Stimulated activated effector memory CD8-positive, alpha-beta T cell treated with anti-CD3 and anti-CD28 coated beads, Interleukin-12 subunit alpha, Interleukin-12 subunit beta, amount 100 ng/mL, for 72 hours (primary cell): ENCODE measurements at regions not wholly inside any gene's neighbourhood (a gene's known extent, or its start where the extent isn't known, plus 50 kb on each side); places are given as distances from the start of the nearest gene placed in this dataset.

Source experiments
- ATAC-seq: fragments of 150-1000 bp; cut with Tn5 transposase; 2 replicates; pipeline ENCODE4 v1.10.0; 2021
- DNase-seq, 2 donors: peaks; one replicate each; pipeline ENCODE4 v3.0.0; 2021 to 2022; ENCODE audit warnings: low spot score in 2 of 2
- H3K27ac Mint-ChIP-seq: one replicate; pipeline ENCODE4 v1.8.0; 2022; ENCODE audit warnings: mild to moderate bottlenecking, mixed read lengths
- H3K36me3 Mint-ChIP-seq: one replicate; pipeline ENCODE4 v1.8.0; 2022; ENCODE audit warnings: mild to moderate bottlenecking, mixed read lengths
- H3K4me1 Mint-ChIP-seq: one replicate; pipeline ENCODE4 v1.8.0; 2022; ENCODE audit warnings: mixed read lengths
- H3K4me3 Mint-ChIP-seq: one replicate; pipeline ENCODE4 v1.8.0; 2022; ENCODE audit warnings: mild to moderate bottlenecking, mixed read lengths
- H3K9me3 Mint-ChIP-seq: one replicate; pipeline ENCODE4 v1.8.0; 2022; ENCODE audit warnings: mixed read lengths

GRCh38 chr2:204282081-204282480, 263.2 kb upstream of the PARD3B start:
- H3K27ac Mint-ChIP-seq, result no peak overlapping the region
- H3K36me3 Mint-ChIP-seq, result no peaks in the 10 kb centered on the region
- no peaks in the 10 kb centered on the region for H3K9me3 Mint-ChIP-seq
- no peak for DNase-seq
- no peak overlapping the region for H3K4me3 Mint-ChIP-seq
- H3K4me1 Mint-ChIP-seq, result no peaks in the 10 kb centered on the region
- ATAC-seq, result no peak

GRCh38 chr2:204282525-204282924, 262.8 kb upstream of the PARD3B start:
- Mint-ChIP-seq H3K36me3 (no peaks in the 10 kb centered on the region), H3K27ac (no peak overlapping the region), H3K4me1 (no peaks in the 10 kb centered on the region), H3K4me3 (no peak overlapping the region), H3K9me3 (no peaks in the 10 kb centered on the region)
- DNase-seq (no peak), ATAC-seq (no peak)

GRCh38 chr2:204289066-204289465, 256.2 kb upstream of the PARD3B start:
- Mint-ChIP-seq H3K9me3 (no peaks in the 10 kb centered on the region), H3K36me3 (no peaks in the 10 kb centered on the region), H3K27ac (no peak overlapping the region), H3K4me1 (no peaks in the 10 kb centered on the region), H3K4me3 (no peak overlapping the region)
- DNase-seq, result no peak
- ATAC-seq, result no peak

- Mint-ChIP-seq H3K4me1 (no peaks in the 10 kb centered on the region), H3K36me3 (no peaks in the 10 kb centered on the region), H3K4me3 (no peak overlapping the region), H3K9me3 (no peaks in the 10 kb centered on the region), H3K27ac (no peak overlapping the region)
- DNase-seq (no peak), ATAC-seq (no peak)
Observed at GRCh38 chr2:204292439-204292838, 252.8 kb upstream of the PARD3B start.

GRCh38 chr2:204293884-204294747, 251.2 kb upstream of the PARD3B start:
- Mint-ChIP-seq H3K9me3 (no peaks in the 10 kb centered on the region), H3K4me3 (no peak overlapping the region), H3K36me3 (no peaks in the 10 kb centered on the region), H3K27ac (no peak overlapping the region), H3K4me1 (no peaks in the 10 kb centered on the region)
- no peak for DNase-seq
- no peak for ATAC-seq

- DNase-seq (no peak), ATAC-seq (no peak)
- Mint-ChIP-seq H3K27ac (no peak overlapping the region), H3K36me3 (no peaks in the 10 kb centered on the region), H3K9me3 (no peaks in the 10 kb centered on the region), H3K4me3 (no peak overlapping the region), H3K4me1 (no peaks in the 10 kb centered on the region)
Observed at GRCh38 chr2:204298404-204298803, 246.9 kb upstream of the PARD3B start.

GRCh38 chr2:204299766-204300165, 245.5 kb upstream of the PARD3B start:
- Mint-ChIP-seq H3K9me3 (no peaks in the 10 kb centered on the region), H3K36me3 (no peaks in the 10 kb centered on the region), H3K27ac (no peak overlapping the region), H3K4me3 (no peak overlapping the region), H3K4me1 (no peaks in the 10 kb centered on the region)
- no peak for DNase-seq
- no peak for ATAC-seq

- Mint-ChIP-seq H3K27ac (no peak overlapping the region), H3K36me3 (no peaks in the 10 kb centered on the region), H3K4me3 (no peak overlapping the region), H3K4me1 (no peaks in the 10 kb centered on the region), H3K9me3 (no peaks in the 10 kb centered on the region)
- DNase-seq (no peak), ATAC-seq (no peak)
Observed at GRCh38 chr2:204306667-204307066, 238.6 kb upstream of the PARD3B start.

GRCh38 chr2:204312105-204312504, 233.2 kb upstream of the PARD3B start:
- no peaks in the 10 kb centered on the region for H3K36me3 Mint-ChIP-seq
- no peak overlapping the region for H3K4me3 Mint-ChIP-seq
- no peaks in the 10 kb centered on the region for H3K4me1 Mint-ChIP-seq
- no peak for ATAC-seq
- DNase-seq, result no peak
- H3K9me3 Mint-ChIP-seq, result no peaks in the 10 kb centered on the region
- no peak overlapping the region for H3K27ac Mint-ChIP-seq

- DNase-seq (no peak), ATAC-seq (no peak)
- Mint-ChIP-seq H3K4me1 (no peaks in the 10 kb centered on the region), H3K4me3 (no peak overlapping the region), H3K9me3 (no peaks in the 10 kb centered on the region), H3K36me3 (no peaks in the 10 kb centered on the region), H3K27ac (no peak overlapping the region)
Observed at GRCh38 chr2:204313256-204313655, 232.0 kb upstream of the PARD3B start.

GRCh38 chr2:204315236-204315662, 230.0 kb upstream of the PARD3B start:
- DNase-seq, result no peak
- H3K4me3 Mint-ChIP-seq, result no peak overlapping the region
- H3K4me1 Mint-ChIP-seq, result no peaks in the 10 kb centered on the region
- H3K9me3 Mint-ChIP-seq, result no peaks in the 10 kb centered on the region
- ATAC-seq, result no peak
- no peaks in the 10 kb centered on the region for H3K36me3 Mint-ChIP-seq
- no peak overlapping the region for H3K27ac Mint-ChIP-seq

GRCh38 chr2:204317640-204318039, 227.6 kb upstream of the PARD3B start:
- Mint-ChIP-seq H3K4me3 (no peak overlapping the region), H3K4me1 (no peaks in the 10 kb centered on the region), H3K27ac (no peak overlapping the region), H3K36me3 (no peaks in the 10 kb centered on the region), H3K9me3 (no peaks in the 10 kb centered on the region)
- DNase-seq, result no peak
- ATAC-seq, result peak; percentile 39

- ATAC-seq (no peak), DNase-seq (no peak)
- no peaks in the 10 kb centered on the region for H3K9me3 Mint-ChIP-seq
- no peak overlapping the region for H3K27ac Mint-ChIP-seq
- H3K36me3 Mint-ChIP-seq, result no peaks in the 10 kb centered on the region
- H3K4me1 Mint-ChIP-seq, result no peaks in the 10 kb centered on the region
- no peak overlapping the region for H3K4me3 Mint-ChIP-seq
Observed at GRCh38 chr2:204321027-204321800, 224.1 kb upstream of the PARD3B start.

GRCh38 chr2:204321910-204322751, 223.1 kb upstream of the PARD3B start:
- no peak overlapping the region for H3K27ac Mint-ChIP-seq
- no peaks in the 10 kb centered on the region for H3K9me3 Mint-ChIP-seq
- H3K4me3 Mint-ChIP-seq, result no peak overlapping the region
- no peaks in the 10 kb centered on the region for H3K4me1 Mint-ChIP-seq
- DNase-seq (no peak), ATAC-seq (no peak)
- no peaks in the 10 kb centered on the region for H3K36me3 Mint-ChIP-seq

GRCh38 chr2:204325468-204325867, 219.8 kb upstream of the PARD3B start:
- no peaks in the 10 kb centered on the region for H3K36me3 Mint-ChIP-seq
- peak; percentile 57 for ATAC-seq
- H3K4me1 Mint-ChIP-seq, result no peaks in the 10 kb centered on the region
- H3K27ac Mint-ChIP-seq, result no peak overlapping the region
- peak; percentile 39 to 67 for DNase-seq
- no peak overlapping the region for H3K4me3 Mint-ChIP-seq
- no peaks in the 10 kb centered on the region for H3K9me3 Mint-ChIP-seq
